Prostate gland (tissue), 2 donors: ENCODE measurements at regions not wholly inside any gene's neighbourhood (a gene's known extent, or its start where the extent isn't known, plus 50 kb on each side); places are given as distances from the start of the nearest gene placed in this dataset.

Experiments
- DNase-seq: peaks from one replicate; pipeline ENCODE4 v3.0.0-alpha.2; 2019; ENCODE audit warnings: low spot score
- H3K27ac ChIP-seq, 2 donors: fragments of 200-600 bp; sonication (generic); 2 replicates each; pipeline ENCODE4 v1.5.1; 2017 to 2019
- H3K27me3 ChIP-seq: fragments of 200-600 bp; sonication (generic); replicated peaks from 2 replicates; pipeline ENCODE4 v1.5.1; 2019; ENCODE audit not compliant: insufficient read depth
- H3K36me3 ChIP-seq, 2 donors: fragments of 200-600 bp; sonication (generic); 1 replicate in 1 of 2; 2 replicates in 1 of 2; pipeline versions ENCODE4 v1.5.1 to v1.8.1; 2017 to 2019
- H3K4me1 ChIP-seq: fragments of 200-600 bp; sonication (generic); replicated peaks from 2 replicates; pipeline ENCODE4 v1.5.1; 2019
- H3K4me3 ChIP-seq, 2 donors: fragments of 200-600 bp; sonication (generic); 2 replicates each; pipeline ENCODE4 v1.5.1; 2017 to 2019
- H3K9me3 ChIP-seq: fragments of 200-600 bp; sonication (generic); 2 replicates; pipeline ENCODE4 v1.5.1; 2017
- CTCF ChIP-seq, 4 experiments: fragments of 200-600 bp in 2 of 4; fragments of 450-650 bp in 2 of 4; sonication (generic) in 2 of 4; IDR thresholded peaks; 1 replicate in 3 of 4; 2 replicates in 1 of 4; pipeline ENCODE4 v1.5.1; 2016 to 2019; ENCODE audit warnings: antibody characterized with exemption in 4 of 4, mild to moderate bottlenecking in 2 of 4, moderate library complexity in 2 of 4
- POLR2A ChIP-seq: fragments of 450-650 bp; IDR thresholded peaks from one replicate; pipeline ENCODE4 v1.6.1; 2016; ENCODE audit warnings: antibody characterized with exemption, mild to moderate bottlenecking
- POLR2AphosphoS5 ChIP-seq: sonication (generic); formaldehyde crosslinking; IDR thresholded peaks from one replicate; pipeline ENCODE4 v1.6.1; 2017; ENCODE audit warnings: antibody characterized with exemption
- WGBS: methylation state at CpG from one replicate; pipeline ENCODE4 v1.1.5; 2018; 5-methylcytosine and 5-hydroxymethylcytosine counted together
- intact Hi-C: fragments of 100-400 bp; cut with DNase I; formaldehyde crosslinking; loops from one replicate; pipeline ENCODE4 v1.14.2; 2022

GRCh38 chrX:15191830-15192229 lies 78.1 kb downstream of the ASB9 start:
- Histone ChIP-seq H3K4me3 (no peak overlapping the region), H3K4me1 (no peaks in the 10 kb centered on the region), H3K9me3 (no peaks in the 10 kb centered on the region), H3K36me3 (no peaks in the 10 kb centered on the region), H3K27ac (no peak overlapping the region), H3K27me3 (no peaks in the 10 kb centered on the region)
- intact Hi-C loops = no loop called here
- WGBS = 90% methylated on average over 1 of the region's 1 CpG
- no peak for DNase-seq
- TF ChIP-seq CTCF (IDR thresholded peaks at IDR 0.05) (no peak), POLR2A (no peak), POLR2AphosphoS5 (no peak)

DNA sequence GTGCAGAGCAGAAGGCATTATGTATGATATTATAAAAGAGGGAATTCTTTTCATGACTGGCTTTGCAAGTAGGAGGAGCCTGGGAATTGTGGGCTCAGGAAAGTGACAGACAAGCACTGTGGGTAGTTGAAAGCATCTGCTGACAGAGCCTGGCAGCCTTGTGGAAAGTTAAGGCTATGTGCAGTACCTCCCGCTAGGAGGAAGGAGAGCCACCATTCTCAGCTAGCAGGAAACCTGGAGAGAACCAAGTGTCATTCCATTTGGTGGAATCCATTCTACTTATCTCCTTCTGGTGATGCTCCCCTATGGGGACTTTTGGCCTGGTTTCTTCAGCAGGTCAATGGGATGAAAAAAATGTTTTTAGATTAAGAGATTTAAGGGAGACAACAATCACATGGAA lies 81.8 kb downstream of the ASB9 start:
- H3K27me3 ChIP-seq = no peaks in the 10 kb centered on the region
- DNase-seq = no peak
- H3K27ac ChIP-seq = no peak overlapping the region
- intact Hi-C loops = no loop called here
- no peaks in the 10 kb centered on the region for H3K4me1 ChIP-seq
- H3K4me3 ChIP-seq = no peak overlapping the region
- H3K9me3 ChIP-seq = no peaks in the 10 kb centered on the region
- H3K36me3 ChIP-seq = no peaks in the 10 kb centered on the region
- TF ChIP-seq POLR2A (no peak), POLR2AphosphoS5 (no peak), CTCF (IDR thresholded peaks at IDR 0.05) (no peak)
- 100% methylated on average over 1 of the region's 1 CpG for WGBS

DNA sequence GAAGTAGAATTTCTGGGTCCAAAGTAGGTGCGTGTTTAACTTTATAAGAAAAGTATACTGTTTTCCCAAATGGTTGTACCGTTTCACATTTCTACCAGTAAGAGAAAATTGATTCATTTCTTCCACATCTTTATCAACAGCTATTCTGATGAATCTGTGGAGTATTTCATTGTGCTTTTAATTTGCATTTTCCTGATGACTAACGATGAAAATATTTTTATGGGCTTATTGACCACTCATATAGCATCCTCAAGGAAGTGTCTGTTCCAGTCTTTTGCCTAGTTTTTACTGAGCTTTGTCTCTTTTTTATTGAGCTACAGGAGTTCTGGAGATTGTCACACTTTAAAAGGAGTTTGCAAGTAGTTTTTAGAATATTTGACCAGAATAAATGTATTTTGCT lies 92.6 kb downstream of the ASB9 start:
- no peak overlapping the region for H3K27ac ChIP-seq
- DNase-seq = no peak
- no peaks in the 10 kb centered on the region for H3K4me1 ChIP-seq
- H3K27me3 ChIP-seq = no peaks in the 10 kb centered on the region
- no peak overlapping the region for H3K4me3 ChIP-seq
- intact Hi-C loops = no loop called here
- no peak for TF ChIP-seq CTCF (IDR thresholded peaks at IDR 0.05)
- TF ChIP-seq POLR2A = no peak
- no peak for TF ChIP-seq POLR2AphosphoS5
- no peaks in the 10 kb centered on the region for H3K36me3 ChIP-seq
- WGBS = 76% methylated on average over 3 of the region's 3 CpGs
- no peaks in the 10 kb centered on the region for H3K9me3 ChIP-seq

- Histone ChIP-seq H3K36me3 (no peaks in the 10 kb centered on the region), H3K27ac (no peak overlapping the region), H3K4me3 (no peak overlapping the region), H3K4me1 (no peaks in the 10 kb centered on the region), H3K9me3 (no peaks in the 10 kb centered on the region), H3K27me3 (no peaks in the 10 kb centered on the region)
- TF ChIP-seq CTCF (IDR thresholded peaks at IDR 0.05) (no peak), POLR2A (no peak), POLR2AphosphoS5 (no peak)
- 70% methylated on average over 5 of the region's 5 CpGs for WGBS
- DNase-seq = no peak
- intact Hi-C loops = no loop called here
These were observed 96.5 kb downstream of the ASB9 start for GRCh38 chrX:15173411-15173810.

- Histone ChIP-seq H3K9me3 (no peaks in the 10 kb centered on the region), H3K27me3 (no peaks in the 10 kb centered on the region), H3K27ac (no peak overlapping the region), H3K4me1 (no peaks in the 10 kb centered on the region), H3K4me3 (no peak overlapping the region), H3K36me3 (no peaks in the 10 kb centered on the region)
- 66% methylated on average over 2 of the region's 2 CpGs for WGBS
- intact Hi-C loops = no loop called here
- DNase-seq = no peak
- no peak for TF ChIP-seq CTCF (IDR thresholded peaks at IDR 0.05)
- no peak for TF ChIP-seq POLR2A
- TF ChIP-seq POLR2AphosphoS5 = no peak
These were observed 99.0 kb downstream of the ASB9 start for GRCh38 chrX:15170927-15171326.
